ENCODE measurements at regions not wholly inside any gene's neighbourhood (a gene's known extent, or its start where the extent isn't known, plus 50 kb on each side); places are given as distances from the start of the nearest gene placed in this dataset.

- TF ChIP-seq, protein P1, sequence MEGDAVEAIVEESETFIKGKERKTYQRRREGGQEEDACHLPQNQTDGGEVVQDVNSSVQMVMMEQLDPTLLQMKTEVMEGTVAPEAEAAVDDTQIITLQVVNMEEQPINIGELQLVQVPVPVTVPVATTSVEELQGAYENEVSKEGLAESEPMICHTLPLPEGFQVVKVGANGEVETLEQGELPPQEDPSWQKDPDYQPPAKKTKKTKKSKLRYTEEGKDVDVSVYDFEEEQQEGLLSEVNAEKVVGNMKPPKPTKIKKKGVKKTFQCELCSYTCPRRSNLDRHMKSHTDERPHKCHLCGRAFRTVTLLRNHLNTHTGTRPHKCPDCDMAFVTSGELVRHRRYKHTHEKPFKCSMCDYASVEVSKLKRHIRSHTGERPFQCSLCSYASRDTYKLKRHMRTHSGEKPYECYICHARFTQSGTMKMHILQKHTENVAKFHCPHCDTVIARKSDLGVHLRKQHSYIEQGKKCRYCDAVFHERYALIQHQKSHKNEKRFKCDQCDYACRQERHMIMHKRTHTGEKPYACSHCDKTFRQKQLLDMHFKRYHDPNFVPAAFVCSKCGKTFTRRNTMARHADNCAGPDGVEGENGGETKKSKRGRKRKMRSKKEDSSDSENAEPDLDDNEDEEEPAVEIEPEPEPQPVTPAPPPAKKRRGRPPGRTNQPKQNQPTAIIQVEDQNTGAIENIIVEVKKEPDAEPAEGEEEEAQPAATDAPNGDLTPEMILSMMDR (conservative IDR thresholded peaks at IDR 0.05): no peak
- no peak for TF ChIP-seq ZFX (IDR thresholded peaks at IDR 0.05)
These were observed 332.0 kb upstream of the GRM7 start for GRCh38 chr3:6528951-6529350.
